ENCODE measurements at regions not wholly inside any gene's neighbourhood (a gene's known extent, or its start where the extent isn't known, plus 50 kb on each side); places are given as distances from the start of the nearest gene placed in this dataset.

- Histone ChIP-seq H3K27ac (ENCODE audit: control insufficient read depth, insufficient read depth) (no peak overlapping the region), H3K79me2 (ENCODE audit: control insufficient read depth, insufficient read depth, low read length) (no peaks in the 10 kb centered on the region), H3K9ac (ENCODE audit: control insufficient read depth, insufficient read depth, low read length) (no peak overlapping the region), H3K27me3 (replicated peaks in 1 of 2; ENCODE audit: control insufficient read depth in 2 of 2, insufficient read depth in 2 of 2, low read length in 1 of 2) (no peaks in the 10 kb centered on the region), H3K4me3 (no peak overlapping the region), H3K9me3 (replicated peaks; ENCODE audit: control insufficient read depth, insufficient read depth, low read length) (no peaks in the 10 kb centered on the region), H3K4me1 (ENCODE audit: control insufficient read depth, insufficient read depth, low read length) (no peaks in the 10 kb centered on the region), H3K36me3 (ENCODE audit: control insufficient read depth in 2 of 2, insufficient read depth in 2 of 2, low read length in 1 of 2) (no peaks in the 10 kb centered on the region), H4K20me1 (ENCODE audit: control insufficient read depth, insufficient read depth) (no peaks in the 10 kb centered on the region), H2AFZ (ENCODE audit: control insufficient read depth, low read depth, low read length) (no peak overlapping the region), H3K4me2 (ENCODE audit: control insufficient read depth, insufficient read depth) (no peak overlapping the region)
- ChIA-PET POLR2A (no interaction called here), SMC1A (ENCODE audit: uncharacterized antibody, unreplicated experiment) (no interaction called here), RAD21 (ENCODE audit: unreplicated experiment) (no interaction called here), CTCF (no interaction called here)
- DNase-seq (ENCODE audit: low read depth, low spot score), result no peak
- no peak for ATAC-seq
- TF ChIP-seq SP1 (IDR thresholded peaks at IDR 0.05; ENCODE audit: low read depth, low read length), result no peak
- no peak for TF ChIP-seq ZNF622 (IDR thresholded peaks at IDR 0.05)
- no peak for TF ChIP-seq ASH2L (IDR thresholded peaks at IDR 0.05; ENCODE audit: borderline replicate concordance, low read depth)
- TF ChIP-seq MEF2B (IDR thresholded peaks at IDR 0.05; ENCODE audit: partially characterized antibody, poor library complexity, severe bottlenecking), result no peak
- TF ChIP-seq USF2 (IDR thresholded peaks at IDR 0.05; ENCODE audit: borderline replicate concordance, low read depth, low read length), result no peak
- no peak for TF ChIP-seq PBX3 (IDR thresholded peaks at IDR 0.05; ENCODE audit: insufficient replicate concordance, low read depth, low read length)
- no peak for TF ChIP-seq RCOR1 (conservative IDR thresholded peaks at IDR 0.05; ENCODE audit: low read depth, low read length)
- TF ChIP-seq ZBED1 (IDR thresholded peaks at IDR 0.05; ENCODE audit: borderline replicate concordance), result no peak
- TF ChIP-seq SKIL (IDR thresholded peaks at IDR 0.05; ENCODE audit: low read depth, poor library complexity, severe bottlenecking), result no peak
- in situ Hi-C loops (cut with MboI), result no loop called here
- intact Hi-C loops (cut with micrococcal nuclease; ENCODE audit: unreplicated experiment), result no loop called here
- BruUV-seq (replicated peaks), result no TSS peak
- 14% methylated on average over 13 of the region's 13 CpGs for WGBS (ENCODE audit: insufficient coverage, insufficient replicate concordance, low lambda C conversion rate, missing lambda C conversion rate)
- FAIRE-seq, result no peak
These were observed 158.6 kb upstream of the SOX1 start for GRCh38 chr13:111908361-111908760.

All from GM12878 (cell line).